Right atrium auricular region (tissue), 2 donors: ENCODE measurements at regions not wholly inside any gene's neighbourhood (a gene's known extent, or its start where the extent isn't known, plus 50 kb on each side); places are given as distances from the start of the nearest gene placed in this dataset.

Source experiments
- DNase-seq: peaks from one replicate; pipeline ENCODE4 v3.0.0-alpha.2; 2019; ENCODE audit warnings: low spot score
- H3K27ac ChIP-seq, 2 donors: fragments of 200-600 bp; sonication (generic); 1 replicate in 1 of 2; 2 replicates in 1 of 2; pipeline ENCODE4 v1.5.1; 2016 to 2019
- H3K27me3 ChIP-seq, 2 donors: fragments of 200-600 bp; sonication (generic); one replicate each; pipeline versions ENCODE4 v1.5.1 to v1.6.0; 2017 to 2019
- H3K36me3 ChIP-seq: fragments of 200-600 bp; sonication (generic); one replicate; pipeline ENCODE4 v1.5.1; 2016
- H3K4me1 ChIP-seq, 2 donors: fragments of 200-600 bp; sonication (generic); one replicate each; pipeline versions ENCODE4 v1.5.1 to v1.6.0; 2017 to 2019
- H3K4me3 ChIP-seq, 2 donors: fragments of 200-600 bp; sonication (generic); 1 replicate in 1 of 2; 2 replicates in 1 of 2; pipeline ENCODE4 v1.5.1; 2017 to 2019; ENCODE audit warnings: mild to moderate bottlenecking in 1 of 2, moderate library complexity in 1 of 2
- H3K9me3 ChIP-seq, 2 donors: fragments of 200-600 bp; sonication (generic); one replicate each; pipeline ENCODE4 v1.5.1; 2019
- CTCF ChIP-seq, 2 donors: fragments of 200-600 bp; sonication (generic); IDR thresholded peaks; one replicate each; pipeline ENCODE4 v1.5.1; 2019; ENCODE audit warnings: antibody characterized with exemption in 2 of 2

DNA sequence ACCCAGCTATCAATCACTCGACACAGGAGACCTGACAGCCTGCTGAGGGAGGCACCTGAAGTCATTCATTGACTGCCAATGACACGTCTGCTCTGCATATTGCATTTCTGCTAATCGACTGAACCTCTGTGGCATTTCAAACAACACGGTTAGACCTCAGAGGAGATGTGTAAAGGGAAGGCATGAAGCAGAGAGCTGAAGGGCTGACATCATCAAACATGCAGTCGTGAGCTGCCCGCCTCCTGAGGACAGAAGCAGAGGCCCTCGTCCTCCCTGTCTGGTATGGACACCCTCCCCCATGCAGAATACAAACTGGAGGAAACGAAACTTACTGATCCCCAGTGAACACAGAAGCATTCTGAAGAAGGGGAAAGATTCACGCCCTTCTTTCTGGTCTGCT is 462.6 kb upstream of the MGMT start:
- Histone ChIP-seq H3K36me3 (no peaks in the 10 kb centered on the region), H3K9me3 (no peaks in the 10 kb centered on the region), H3K27me3 (no peaks in the 10 kb centered on the region), H3K4me3 (no peak overlapping the region), H3K27ac (no peak overlapping the region), H3K4me1 (no peaks in the 10 kb centered on the region)
- no peak for DNase-seq
- TF ChIP-seq CTCF (IDR thresholded peaks at IDR 0.05) = no peak

DNA sequence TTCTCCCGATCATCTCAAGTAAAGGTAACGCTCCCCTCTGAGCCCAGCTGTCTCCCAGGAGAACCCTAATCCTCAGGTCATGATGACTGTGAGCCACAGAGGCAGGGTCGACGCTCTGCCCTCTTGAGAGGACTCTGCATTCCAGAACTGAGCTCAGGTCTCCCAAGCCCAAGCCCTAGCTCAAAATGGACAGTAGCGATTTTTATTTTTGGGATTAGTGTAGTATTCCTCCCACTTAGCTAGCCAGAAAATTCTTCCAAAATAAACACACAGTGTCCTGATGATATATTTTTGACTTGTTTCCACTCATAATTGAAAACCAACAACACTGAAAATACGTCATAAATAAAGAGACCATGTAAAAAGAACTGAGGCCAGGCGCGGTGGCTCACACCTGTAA is 462.0 kb upstream of the MGMT start:
- Histone ChIP-seq H3K27me3 (no peaks in the 10 kb centered on the region), H3K4me1 (no peaks in the 10 kb centered on the region), H3K4me3 (no peak overlapping the region), H3K36me3 (no peaks in the 10 kb centered on the region), H3K27ac (no peak overlapping the region), H3K9me3 (no peaks in the 10 kb centered on the region)
- no peak for TF ChIP-seq CTCF (IDR thresholded peaks at IDR 0.05)
- DNase-seq = no peak

- no peaks in the 10 kb centered on the region for H3K9me3 ChIP-seq
- no peaks in the 10 kb centered on the region for H3K36me3 ChIP-seq
- H3K4me3 ChIP-seq = no peak overlapping the region
- H3K27me3 ChIP-seq = no peaks in the 10 kb centered on the region
- no peak for DNase-seq
- no peak for TF ChIP-seq CTCF (IDR thresholded peaks at IDR 0.05)
- no peaks in the 10 kb centered on the region for H3K4me1 ChIP-seq
- H3K27ac ChIP-seq = no peak overlapping the region
Measured at GRCh38 chr10:129005804-129006203, 461.2 kb upstream of the MGMT start.

DNA sequence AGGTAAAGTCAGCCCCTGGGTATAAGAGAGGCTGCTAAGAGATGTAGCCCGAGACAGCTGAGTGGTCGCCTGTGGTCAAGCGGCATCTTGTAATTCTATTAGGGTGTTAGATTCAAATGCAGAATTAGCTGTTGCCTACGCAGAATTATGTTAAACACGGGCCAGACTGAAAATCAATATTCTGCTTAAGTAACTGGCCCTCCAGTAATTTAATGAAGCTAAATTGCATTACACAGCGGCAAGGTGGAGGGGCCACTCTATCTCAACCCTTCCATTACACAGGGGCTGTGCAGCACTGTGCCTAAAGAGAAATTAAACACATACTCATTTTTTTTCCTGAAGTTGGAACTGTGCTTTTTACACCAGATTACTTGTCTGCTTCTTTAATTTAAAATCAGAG is 448.5 kb upstream of the MGMT start:
- no peak for TF ChIP-seq CTCF (IDR thresholded peaks at IDR 0.05)
- Histone ChIP-seq H3K27me3 (no peaks in the 10 kb centered on the region), H3K4me3 (no peak overlapping the region), H3K36me3 (no peaks in the 10 kb centered on the region), H3K4me1 (peaks cover 0 to 13% of the 10 kb centered on the region in 2 donors), H3K27ac (no peak overlapping the region), H3K9me3 (no peaks in the 10 kb centered on the region)
- DNase-seq = no peak

DNA sequence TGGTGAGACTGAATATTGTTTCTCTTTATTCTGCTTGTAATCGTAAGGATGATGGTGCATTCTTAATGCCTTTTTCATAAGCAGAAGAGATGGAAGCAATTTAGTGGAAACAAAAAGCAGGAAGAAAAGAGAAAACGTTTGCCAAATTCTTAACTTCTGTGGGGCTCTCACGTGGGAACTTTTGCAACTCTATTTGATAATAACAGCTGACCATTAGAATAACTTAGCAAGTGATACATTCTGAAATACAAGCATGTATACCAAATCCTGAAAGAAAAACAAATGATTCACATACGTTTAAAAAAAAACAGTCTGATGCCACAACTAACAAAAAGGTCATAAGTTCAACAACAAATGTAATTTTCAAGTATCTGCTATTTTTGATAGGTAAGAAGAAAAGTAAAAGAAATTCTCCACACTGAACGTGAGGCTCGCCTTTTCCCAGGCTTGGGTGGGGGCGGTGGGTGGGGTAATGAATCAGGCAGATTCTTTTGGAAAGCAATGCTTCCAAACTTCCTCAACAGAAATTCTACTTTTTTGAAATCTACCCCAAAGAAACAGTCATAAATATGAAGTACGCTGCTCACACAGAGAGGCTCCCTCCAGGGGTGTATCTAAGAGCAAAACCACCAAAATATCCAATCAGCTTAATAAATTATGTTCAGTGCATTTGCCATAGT is 446.2 kb upstream of the MGMT start:
- no peaks in the 10 kb centered on the region for H3K36me3 ChIP-seq
- no peak for TF ChIP-seq CTCF (IDR thresholded peaks at IDR 0.05)

More for the DNA sequence above, 446.2 kb upstream of the MGMT start:
- Histone ChIP-seq H3K4me3 (no peak overlapping the region), H3K27me3 (no peaks in the 10 kb centered on the region), H3K9me3 (no peaks in the 10 kb centered on the region), H3K4me1 (peaks cover 0 to 13% of the 10 kb centered on the region in 2 donors), H3K27ac (peak overlapping the region in 1 of 2 donors; percentile 24)
- DNase-seq = no peak
